ENCODE measurements at regions not wholly inside any gene's neighbourhood (a gene's known extent, or its start where the extent isn't known, plus 50 kb on each side); places are given as distances from the start of the nearest gene placed in this dataset.

DNA sequence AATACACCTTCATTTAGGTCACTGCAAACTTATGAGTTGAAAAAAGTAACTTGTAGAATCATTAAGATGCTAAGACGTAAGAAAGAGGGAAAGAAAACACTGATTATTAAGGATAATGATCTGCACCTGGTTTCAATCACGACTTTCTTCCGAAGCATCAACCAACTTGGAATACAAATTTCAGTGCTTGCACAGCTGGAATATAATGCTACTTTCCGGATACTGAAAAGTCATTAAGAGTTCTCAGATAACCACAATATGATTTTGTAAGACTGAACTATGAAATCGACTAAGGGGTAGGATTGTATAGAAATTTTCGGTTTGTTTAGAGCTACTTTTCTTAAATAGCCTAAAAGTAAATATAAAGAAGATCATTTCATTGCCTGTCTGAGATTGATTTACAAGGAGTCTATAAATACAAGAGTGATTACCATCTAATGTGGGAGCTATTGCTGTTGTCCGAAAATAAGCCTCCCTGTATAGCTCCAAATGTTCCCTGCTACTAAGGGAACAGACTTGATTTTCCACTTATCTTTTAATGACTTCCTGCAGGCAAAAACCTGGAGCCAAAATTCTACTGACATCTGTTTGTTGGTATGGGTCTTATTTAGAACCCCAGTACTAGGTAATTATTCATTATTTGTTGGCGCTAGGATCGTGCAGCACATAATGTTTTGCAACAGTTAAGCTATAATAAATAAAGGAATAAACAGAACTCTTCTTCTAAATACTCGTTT is 673.3 kb downstream of the KCNT2 start:
- no peaks in the 10 kb centered on the region for H3K9me3 ChIP-seq (ENCODE audit: low read length)
- no peaks in the 10 kb centered on the region for H3F3A ChIP-seq (ENCODE audit: insufficient read depth, low read length)
- no peaks in the 10 kb centered on the region for H3K9me2 ChIP-seq (ENCODE audit: low read depth, low read length)
- H2AFZ ChIP-seq (ENCODE audit: low read length) = no peak overlapping the region
- H3K27ac ChIP-seq (ENCODE audit: low read depth, low read length, poor library complexity, severe bottlenecking) = no peak overlapping the region
- H3K27me3 ChIP-seq (ENCODE audit: insufficient read depth, low read length) = no peaks in the 10 kb centered on the region
- no peaks in the 10 kb centered on the region for H3K36me3 ChIP-seq (ENCODE audit: insufficient read depth, low read length)
- no peaks in the 10 kb centered on the region for H4K20me1 ChIP-seq (ENCODE audit: insufficient read depth, low read length)
- H3K4me2 ChIP-seq (ENCODE audit: low read length) = no peak overlapping the region
- H3K9ac ChIP-seq (ENCODE audit: low read length) = no peak overlapping the region
- H3K4me3 ChIP-seq (ENCODE audit: low read depth, low read length, poor library complexity, severe bottlenecking) = no peak overlapping the region
- H3K79me2 ChIP-seq (ENCODE audit: insufficient read depth, low read length) = no peaks in the 10 kb centered on the region
- no peaks in the 10 kb centered on the region for H3K4me1 ChIP-seq (ENCODE audit: insufficient read depth, low read length, severe bottlenecking)
- TF ChIP-seq, protein P1, sequence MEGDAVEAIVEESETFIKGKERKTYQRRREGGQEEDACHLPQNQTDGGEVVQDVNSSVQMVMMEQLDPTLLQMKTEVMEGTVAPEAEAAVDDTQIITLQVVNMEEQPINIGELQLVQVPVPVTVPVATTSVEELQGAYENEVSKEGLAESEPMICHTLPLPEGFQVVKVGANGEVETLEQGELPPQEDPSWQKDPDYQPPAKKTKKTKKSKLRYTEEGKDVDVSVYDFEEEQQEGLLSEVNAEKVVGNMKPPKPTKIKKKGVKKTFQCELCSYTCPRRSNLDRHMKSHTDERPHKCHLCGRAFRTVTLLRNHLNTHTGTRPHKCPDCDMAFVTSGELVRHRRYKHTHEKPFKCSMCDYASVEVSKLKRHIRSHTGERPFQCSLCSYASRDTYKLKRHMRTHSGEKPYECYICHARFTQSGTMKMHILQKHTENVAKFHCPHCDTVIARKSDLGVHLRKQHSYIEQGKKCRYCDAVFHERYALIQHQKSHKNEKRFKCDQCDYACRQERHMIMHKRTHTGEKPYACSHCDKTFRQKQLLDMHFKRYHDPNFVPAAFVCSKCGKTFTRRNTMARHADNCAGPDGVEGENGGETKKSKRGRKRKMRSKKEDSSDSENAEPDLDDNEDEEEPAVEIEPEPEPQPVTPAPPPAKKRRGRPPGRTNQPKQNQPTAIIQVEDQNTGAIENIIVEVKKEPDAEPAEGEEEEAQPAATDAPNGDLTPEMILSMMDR (IDR thresholded peaks at IDR 0.05; ENCODE audit: low read length) = no peak
- no peak for TF ChIP-seq EZH2 (IDR thresholded peaks at IDR 0.05; ENCODE audit: borderline replicate concordance, low read length)

DNA sequence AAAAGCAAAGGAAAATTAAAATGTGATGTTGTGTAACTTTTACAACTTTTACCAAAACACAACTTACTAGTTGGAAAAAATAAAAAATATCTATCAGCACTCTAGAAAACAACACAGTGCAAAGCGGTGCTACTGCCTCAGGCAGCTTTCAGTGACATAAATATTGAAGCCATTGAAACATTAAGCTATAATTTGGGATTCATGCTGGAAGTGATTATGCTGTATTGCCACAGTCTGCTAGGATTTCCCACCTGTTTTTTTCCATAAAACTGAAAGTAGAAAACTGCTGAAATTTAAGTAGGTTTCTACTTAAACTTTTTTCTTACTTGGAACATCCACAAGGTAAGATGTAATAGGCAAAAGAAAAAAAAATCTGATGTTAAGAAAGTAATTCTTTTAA is 674.4 kb downstream of the KCNT2 start:
- Histone ChIP-seq H3K4me3 (ENCODE audit: low read depth, low read length, poor library complexity, severe bottlenecking) (no peak overlapping the region), H3K9me3 (ENCODE audit: low read length) (no peaks in the 10 kb centered on the region)
- no peak for TF ChIP-seq EZH2 (IDR thresholded peaks at IDR 0.05; ENCODE audit: borderline replicate concordance, low read length)
- TF ChIP-seq, protein P1 (IDR thresholded peaks at IDR 0.05; ENCODE audit: low read length) = no peak

DNA sequence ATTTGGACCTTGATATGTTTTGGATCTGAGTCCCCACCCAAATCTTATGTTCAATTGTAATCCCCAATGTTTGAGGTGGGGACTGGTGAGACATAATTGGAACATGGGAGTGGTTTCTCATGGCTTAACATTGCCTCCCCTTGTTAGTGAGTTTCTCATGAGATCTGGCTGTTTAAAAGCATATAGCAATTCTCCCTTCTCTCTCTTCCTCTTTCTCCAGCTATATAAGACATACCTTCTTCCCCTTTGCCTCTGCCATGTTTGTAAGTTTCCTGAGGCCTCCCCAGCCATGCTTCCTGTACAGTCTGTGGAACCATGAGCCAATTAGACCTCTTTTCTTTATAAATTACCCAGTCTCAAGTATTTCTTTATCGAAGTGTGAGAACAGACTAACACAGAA is 692.4 kb downstream of the KCNT2 start:
- Histone ChIP-seq H2AFZ (ENCODE audit: low read length) (no peak overlapping the region), H3K9me2 (ENCODE audit: low read depth, low read length) (no peaks in the 10 kb centered on the region), H3K27ac (ENCODE audit: low read depth, low read length, poor library complexity, severe bottlenecking) (no peak overlapping the region), H3K4me3 (ENCODE audit: low read depth, low read length, poor library complexity, severe bottlenecking) (no peak overlapping the region), H3K79me2 (ENCODE audit: insufficient read depth, low read length) (no peaks in the 10 kb centered on the region), H3K9ac (ENCODE audit: low read length) (no peak overlapping the region), H3K4me2 (ENCODE audit: low read length) (no peak overlapping the region), H4K20me1 (ENCODE audit: insufficient read depth, low read length) (no peaks in the 10 kb centered on the region), H3K36me3 (ENCODE audit: insufficient read depth, low read length) (no peaks in the 10 kb centered on the region), H3K4me1 (ENCODE audit: insufficient read depth, low read length, severe bottlenecking) (no peaks in the 10 kb centered on the region), H3K9me3 (ENCODE audit: low read length) (no peaks in the 10 kb centered on the region), H3F3A (ENCODE audit: insufficient read depth, low read length) (no peaks in the 10 kb centered on the region), H3K27me3 (ENCODE audit: insufficient read depth, low read length) (no peaks in the 10 kb centered on the region)
- TF ChIP-seq, protein P1 (IDR thresholded peaks at IDR 0.05; ENCODE audit: low read length) = no peak
- TF ChIP-seq EZH2 (IDR thresholded peaks at IDR 0.05; ENCODE audit: borderline replicate concordance, low read length) = no peak

More for the DNA sequence above, 674.4 kb downstream of the KCNT2 start:
- H3F3A ChIP-seq (ENCODE audit: insufficient read depth, low read length) = no peaks in the 10 kb centered on the region
- H3K9me2 ChIP-seq (ENCODE audit: low read depth, low read length) = no peaks in the 10 kb centered on the region
- H3K36me3 ChIP-seq (ENCODE audit: insufficient read depth, low read length) = no peaks in the 10 kb centered on the region
- H3K79me2 ChIP-seq (ENCODE audit: insufficient read depth, low read length) = no peaks in the 10 kb centered on the region
- no peak overlapping the region for H3K4me2 ChIP-seq (ENCODE audit: low read length)
- no peaks in the 10 kb centered on the region for H3K4me1 ChIP-seq (ENCODE audit: insufficient read depth, low read length, severe bottlenecking)
- no peak overlapping the region for H3K9ac ChIP-seq (ENCODE audit: low read length)
- no peak overlapping the region for H2AFZ ChIP-seq (ENCODE audit: low read length)
- H3K27me3 ChIP-seq (ENCODE audit: insufficient read depth, low read length) = no peaks in the 10 kb centered on the region
- H4K20me1 ChIP-seq (ENCODE audit: insufficient read depth, low read length) = no peaks in the 10 kb centered on the region
- H3K27ac ChIP-seq (ENCODE audit: low read depth, low read length, poor library complexity, severe bottlenecking) = no peak overlapping the region
